SK-N-SH treated with all-trans-retinoic acid at 6 μM for 48 hours (cell line): ENCODE measurements at regions not wholly inside any gene's neighbourhood (a gene's known extent, or its start where the extent isn't known, plus 50 kb on each side); places are given as distances from the start of the nearest gene placed in this dataset.

ENCODE experiments used
- ATAC-seq: fragments of 200-7000 bp; cut with Tn5 transposase; 3 replicates; pipeline ENCODE4 v1.9.1; 2020; ENCODE audit warnings: mild to moderate bottlenecking, moderate library complexity
- ARNTL ChIP-seq: fragments of 450-650 bp; formaldehyde crosslinking; IDR thresholded peaks from 2 replicates; pipeline ENCODE4 v1.5.0; 2020; ENCODE audit warnings: low read depth, mild to moderate bottlenecking, moderate library complexity, borderline replicate concordance
- CREB5 ChIP-seq: fragments of 250-450 bp; sonication (Bioruptor Pico); IDR thresholded peaks from 2 replicates; pipeline ENCODE4 v1.5.1; 2020; ENCODE audit warnings: low read depth, mild to moderate bottlenecking, moderate library complexity
- CSDC2 ChIP-seq: fragments of 250-450 bp; sonication (Bioruptor Pico); IDR thresholded peaks from 2 replicates; pipeline ENCODE4 v1.5.0; 2020; ENCODE audit warnings: mild to moderate bottlenecking, moderate library complexity
- CSRNP3 ChIP-seq: fragments of 250-450 bp; sonication (Bioruptor Pico); IDR thresholded peaks from 2 replicates; pipeline ENCODE4 v1.5.1; 2021; ENCODE audit warnings: mild to moderate bottlenecking, moderate library complexity
- ESRRG ChIP-seq: fragments of 250-450 bp; sonication (Bioruptor Pico); IDR thresholded peaks from 2 replicates; pipeline ENCODE4 v1.6.1; 2021; ENCODE audit warnings: mild to moderate bottlenecking
- GLIS3 ChIP-seq: fragments of 250-450 bp; sonication (Bioruptor Pico); IDR thresholded peaks from 2 replicates; pipeline ENCODE4 v1.5.0; 2020; ENCODE audit warnings: mild to moderate bottlenecking, moderate library complexity
- OSR1 ChIP-seq: fragments of 250-450 bp; sonication (Bioruptor Pico); IDR thresholded peaks from 2 replicates; pipeline ENCODE4 v1.8.0; 2022; ENCODE audit warnings: moderate library complexity, mild to moderate bottlenecking, inconsistent platforms
- PATZ1 ChIP-seq: fragments of 250-450 bp; sonication (Bioruptor Pico); IDR thresholded peaks from 2 replicates; pipeline ENCODE4 v1.8.0; 2020; ENCODE audit warnings: mild to moderate bottlenecking, moderate library complexity, borderline replicate concordance
- POU6F1 ChIP-seq: fragments of 250-450 bp; sonication (Bioruptor Pico); IDR thresholded peaks from 2 replicates; pipeline ENCODE4 v1.8.0; 2021; ENCODE audit warnings: low read depth, mild to moderate bottlenecking, moderate library complexity, borderline replicate concordance
- PPARA ChIP-seq: fragments of 250-450 bp; sonication (Bioruptor Pico); IDR thresholded peaks from 2 replicates; pipeline ENCODE4 v1.5.0; 2020; ENCODE audit warnings: mild to moderate bottlenecking, borderline replicate concordance
- RARB ChIP-seq: fragments of 250-450 bp; sonication (Bioruptor Pico); IDR thresholded peaks from 2 replicates; pipeline ENCODE4 v1.8.0; 2021; ENCODE audit warnings: mild to moderate bottlenecking, moderate library complexity
- TCF4 ChIP-seq: fragments of 250-450 bp; sonication (Bioruptor Pico); IDR thresholded peaks from 2 replicates; pipeline ENCODE4 v1.8.0; 2021; ENCODE audit warnings: mild to moderate bottlenecking, moderate library complexity, borderline replicate concordance
- TOX ChIP-seq: fragments of 250-450 bp; sonication (Bioruptor Pico); IDR thresholded peaks from 2 replicates; pipeline ENCODE4 v1.8.0; 2021; ENCODE audit warnings: mild to moderate bottlenecking, moderate library complexity, borderline replicate concordance
- ZFP3 ChIP-seq: fragments of 250-450 bp; sonication (Bioruptor Pico); IDR thresholded peaks from 2 replicates; pipeline ENCODE4 v1.5.0; 2020; ENCODE audit warnings: mild to moderate bottlenecking, moderate library complexity
- ZFP30 ChIP-seq: fragments of 450-650 bp; formaldehyde crosslinking; IDR thresholded peaks from 2 replicates; pipeline ENCODE4 v1.5.0; 2022; ENCODE audit warnings: mild to moderate bottlenecking, moderate library complexity
- ZNF70 ChIP-seq: fragments of 450-650 bp; formaldehyde crosslinking; IDR thresholded peaks from 2 replicates; pipeline ENCODE4 v1.5.0; 2020; ENCODE audit warnings: mild to moderate bottlenecking, moderate library complexity

- TF ChIP-seq RARB (CRISPR knock-in tag), result no peak
- peak; percentile 54; the same call in 1 of the 2 replicates for TF ChIP-seq TCF4 (CRISPR knock-in tag)
- no peak for ATAC-seq
These were observed 120.6 kb upstream of the CDKN3 start for GRCh38 chr14:54275997-54276725.

GRCh38 chr14:54278087-54278486 lies 118.7 kb upstream of the CDKN3 start:
- no peak for ATAC-seq
- TF ChIP-seq TCF4 (CRISPR knock-in tag) (no peak), ZFP3 (no peak), RARB (CRISPR knock-in tag) (no peak), CSRNP3 (CRISPR knock-in tag) (no peak), ARNTL (CRISPR knock-in tag) (no peak), PPARA (CRISPR knock-in tag) (no peak), ZFP30 (no peak), ESRRG (CRISPR knock-in tag) (no peak)

- ATAC-seq, result no peak
- TF ChIP-seq PATZ1 (CRISPR knock-in tag), result no peak
- TF ChIP-seq TOX (CRISPR knock-in tag), result no peak
- no peak for TF ChIP-seq GLIS3 (CRISPR knock-in tag)
- no peak for TF ChIP-seq CREB5 (CRISPR knock-in tag)
- no peak for TF ChIP-seq CSDC2 (CRISPR knock-in tag)
- TF ChIP-seq POU6F1, result no peak
- no peak for TF ChIP-seq ZNF70 (CRISPR knock-in tag)
- no peak for TF ChIP-seq CSRNP3 (CRISPR knock-in tag)
- TF ChIP-seq ZFP3, result no peak
- TF ChIP-seq OSR1, result no peak
These were observed 118.0 kb upstream of the CDKN3 start for GRCh38 chr14:54278665-54279295.

- ATAC-seq, result no peak
- TF ChIP-seq GLIS3 (CRISPR knock-in tag) (no peak), CSDC2 (CRISPR knock-in tag) (no peak), ARNTL (CRISPR knock-in tag) (no peak), CSRNP3 (CRISPR knock-in tag) (no peak), ESRRG (CRISPR knock-in tag) (no peak), PATZ1 (CRISPR knock-in tag) (no peak), OSR1 (no peak), POU6F1 (no peak)
These were observed 114.0 kb upstream of the CDKN3 start for GRCh38 chr14:54282849-54283248.
